Hematopoietic multipotent progenitor cell treated with erythropoietin and hydrocortisone succinate and interleukin-3 and kit ligand, for 4 days (in vitro differentiated cells): ENCODE measurements at regions not wholly inside any gene's neighbourhood (a gene's known extent, or its start where the extent isn't known, plus 50 kb on each side); places are given as distances from the start of the nearest gene placed in this dataset.
"Not testable (repeated sequence)": the region's sequence is repeated elsewhere in the genome, so short reads cannot be mapped to it uniquely, and the experiment has no call there.

Experiments used
- DNase-seq: peaks from one replicate; pipeline ENCODE4 v3.0.0-alpha.2; 2015

GRCh38 chr2:159880729-159881128 is 82.7 kb upstream of the CD302 start:
- no peak for DNase-seq

GRCh38 chr2:159879051-159879604 is 81.1 kb upstream of the CD302 start:
- no peak for DNase-seq

GRCh38 chr2:159875083-159875482 is 77.1 kb upstream of the CD302 start:
- peak; percentile 7 for DNase-seq

- DNase-seq, result peak; percentile 34
Measured at GRCh38 chr2:159873258-159873657, 75.2 kb upstream of the CD302 start.

- no peak for DNase-seq
Measured at GRCh38 chr2:159872353-159872752, 74.3 kb upstream of the CD302 start.

GRCh38 chr2:159868598-159869159 is 70.7 kb upstream of the CD302 start:
- DNase-seq, result not testable (repeated sequence)

GRCh38 chr2:159867567-159868361 is 69.8 kb upstream of the CD302 start:
- DNase-seq, result no peak

- peak; percentile 70 for DNase-seq
Measured at GRCh38 chr2:159863526-159864160, 65.6 kb upstream of the CD302 start.

GRCh38 chr2:159860581-159861310 is 62.7 kb upstream of the CD302 start:
- no peak for DNase-seq

GRCh38 chr2:159859583-159859982 is 61.6 kb upstream of the CD302 start:
- DNase-seq, result no peak

GRCh38 chr2:159856760-159857159 is 58.8 kb upstream of the CD302 start:
- DNase-seq, result no peak

- peak; percentile 11 for DNase-seq
Measured at GRCh38 chr2:159855557-159856061, 57.6 kb upstream of the CD302 start.

GRCh38 chr2:159855143-159855542 is 57.1 kb upstream of the CD302 start:
- peak; percentile 45 for DNase-seq

- DNase-seq, result no peak
Measured at GRCh38 chr2:159854481-159854880, 56.5 kb upstream of the CD302 start.

- no peak for DNase-seq
Measured at GRCh38 chr2:159853101-159853500, 55.1 kb upstream of the CD302 start.

- DNase-seq, result no peak
Measured at GRCh38 chr2:159851941-159852340, 53.9 kb upstream of the CD302 start.

- no peak for DNase-seq
Measured at GRCh38 chr2:159850789-159851188, 52.8 kb upstream of the CD302 start.

- no peak for DNase-seq
Measured at GRCh38 chr2:159849160-159849813, 51.3 kb upstream of the CD302 start.
